ENCODE measurements at regions not wholly inside any gene's neighbourhood (a gene's known extent, or its start where the extent isn't known, plus 50 kb on each side); places are given as distances from the start of the nearest gene placed in this dataset.
"Not testable (repeated sequence)": the region's sequence is repeated elsewhere in the genome, so short reads cannot be mapped to it uniquely, and the experiment has no call there.

DNA sequence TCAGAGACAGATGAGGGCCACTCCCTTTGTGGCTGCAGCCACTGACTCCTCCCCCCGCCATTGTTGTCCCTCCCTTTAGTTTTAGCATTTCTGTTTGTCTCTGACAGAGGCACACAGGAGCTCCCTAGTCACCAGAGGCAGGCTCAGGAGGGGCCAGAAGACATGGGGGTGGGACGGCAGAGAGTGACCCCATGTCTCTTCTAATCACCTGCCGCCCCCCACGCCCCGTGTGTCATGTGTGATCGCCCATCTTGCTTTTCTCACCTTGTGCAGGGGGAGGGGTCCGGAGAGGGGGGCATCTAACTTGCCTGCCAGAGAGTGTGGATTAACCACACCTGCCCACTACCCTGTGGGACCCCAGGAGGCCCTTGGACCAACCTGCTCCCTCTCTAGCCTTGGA lies 246.7 kb upstream of the TP53TG3C start:
- H3K4me3 ChIP-seq (ENCODE audit: low read length); H3K27ac ChIP-seq (ENCODE audit: low read length); H3K9ac ChIP-seq (ENCODE audit: low read length); H3K9me3 ChIP-seq (ENCODE audit: insufficient read depth, low read length); H4K20me1 ChIP-seq (ENCODE audit: insufficient read depth, low read length); H2AFZ ChIP-seq (ENCODE audit: low read depth, low read length); H3K36me3 ChIP-seq (replicated peaks; ENCODE audit: low read depth, low read length); H3K27me3 ChIP-seq (ENCODE audit: low read depth, low read length); H3K4me2 ChIP-seq (ENCODE audit: low read length); H3K79me2 ChIP-seq (ENCODE audit: low read length); H3K4me1 ChIP-seq (ENCODE audit: low read length): not testable (repeated sequence)

DNA sequence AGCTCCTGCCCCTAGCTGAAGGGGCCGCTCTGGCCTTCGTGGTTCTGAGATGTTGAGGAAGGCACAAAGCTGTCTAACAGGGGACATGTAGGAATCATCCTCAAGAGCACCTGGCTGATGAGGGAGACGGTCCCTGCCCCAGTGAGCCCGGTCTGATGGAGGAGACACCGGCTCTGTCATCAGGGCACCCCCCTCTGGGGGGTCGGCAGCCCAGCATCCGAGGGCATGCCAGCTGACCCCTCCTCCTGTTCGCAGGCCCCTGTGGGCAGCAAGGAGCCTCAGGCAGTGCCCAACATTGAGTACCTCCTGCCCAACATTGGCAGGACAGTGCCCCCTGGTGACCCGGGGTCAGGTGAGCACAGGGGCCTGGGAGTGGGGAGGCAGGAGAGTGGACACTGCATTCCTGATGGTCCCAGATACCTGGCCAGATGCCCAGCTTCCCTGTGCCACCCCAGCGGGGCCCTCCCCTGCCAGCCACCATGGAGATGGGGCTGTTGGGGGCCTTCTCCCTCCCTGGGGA lies 247.9 kb upstream of the TP53TG3C start:
- H3K9me3 ChIP-seq (ENCODE audit: insufficient read depth, low read length); H3K4me1 ChIP-seq (ENCODE audit: low read length); H3K4me2 ChIP-seq (ENCODE audit: low read length); H2AFZ ChIP-seq (ENCODE audit: low read depth, low read length); H3K36me3 ChIP-seq (replicated peaks; ENCODE audit: low read depth, low read length); H3K4me3 ChIP-seq (ENCODE audit: low read length); H3K27ac ChIP-seq (ENCODE audit: low read length); H3K79me2 ChIP-seq (ENCODE audit: low read length); H4K20me1 ChIP-seq (ENCODE audit: insufficient read depth, low read length); H3K27me3 ChIP-seq (ENCODE audit: low read depth, low read length); H3K9ac ChIP-seq (ENCODE audit: low read length): not testable (repeated sequence)

DNA sequence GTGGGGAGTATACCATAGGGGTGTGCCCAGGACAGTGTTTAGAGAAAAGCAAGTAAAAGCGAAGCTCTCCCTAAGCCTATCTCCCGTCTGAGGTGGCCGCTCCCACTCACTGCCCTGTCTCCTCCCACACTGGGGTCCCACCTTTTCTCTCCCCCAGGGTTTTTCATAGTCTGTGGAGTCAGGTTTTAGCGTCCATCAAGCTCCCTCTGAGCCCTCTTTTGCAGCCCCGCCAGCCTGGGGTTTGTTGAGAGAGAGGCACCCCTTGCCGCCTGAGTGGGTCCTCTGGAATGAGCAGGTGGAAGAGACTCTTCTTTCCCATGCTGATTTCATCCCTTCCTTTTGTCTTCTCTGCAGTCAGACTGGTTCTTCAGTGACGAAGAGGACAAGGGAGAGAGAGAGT lies 248.7 kb upstream of the TP53TG3C start:
- not testable (repeated sequence) for H4K20me1 ChIP-seq (ENCODE audit: insufficient read depth, low read length); H2AFZ ChIP-seq (ENCODE audit: low read depth, low read length); H3K36me3 ChIP-seq (replicated peaks; ENCODE audit: low read depth, low read length); H3K4me2 ChIP-seq (ENCODE audit: low read length); H3K9ac ChIP-seq (ENCODE audit: low read length); H3K9me3 ChIP-seq (ENCODE audit: insufficient read depth, low read length); H3K79me2 ChIP-seq (ENCODE audit: low read length); H3K4me3 ChIP-seq (ENCODE audit: low read length); H3K27ac ChIP-seq (ENCODE audit: low read length); H3K27me3 ChIP-seq (ENCODE audit: low read depth, low read length); H3K4me1 ChIP-seq (ENCODE audit: low read length)

DNA sequence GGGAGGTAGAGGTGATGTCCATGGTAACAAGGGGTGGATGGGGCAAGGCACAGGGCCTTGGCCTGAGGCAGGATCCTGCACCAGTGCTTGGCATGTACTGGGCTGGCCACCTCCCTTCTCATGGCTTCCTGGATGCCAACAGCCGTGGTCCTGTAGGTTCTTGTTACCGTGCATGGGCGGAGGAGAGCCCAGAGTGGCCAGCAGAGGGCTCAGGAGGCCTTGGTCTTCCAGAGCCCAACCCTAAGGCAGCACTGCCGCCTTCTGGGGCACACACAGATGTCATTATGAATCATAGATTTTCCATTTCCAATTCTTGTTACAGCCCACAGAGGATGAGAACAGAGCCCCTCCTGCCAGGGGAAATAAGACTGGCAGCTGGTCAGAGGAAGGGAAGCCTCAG lies 254.2 kb upstream of the TP53TG3C start:
- H3K4me3 ChIP-seq (ENCODE audit: low read length); H3K9me3 ChIP-seq (ENCODE audit: insufficient read depth, low read length); H3K9ac ChIP-seq (ENCODE audit: low read length); H3K27ac ChIP-seq (ENCODE audit: low read length); H2AFZ ChIP-seq (ENCODE audit: low read depth, low read length); H3K4me2 ChIP-seq (ENCODE audit: low read length); H3K27me3 ChIP-seq (ENCODE audit: low read depth, low read length); H4K20me1 ChIP-seq (ENCODE audit: insufficient read depth, low read length); H3K79me2 ChIP-seq (ENCODE audit: low read length); H3K4me1 ChIP-seq (ENCODE audit: low read length); H3K36me3 ChIP-seq (replicated peaks; ENCODE audit: low read depth, low read length): not testable (repeated sequence)

DNA sequence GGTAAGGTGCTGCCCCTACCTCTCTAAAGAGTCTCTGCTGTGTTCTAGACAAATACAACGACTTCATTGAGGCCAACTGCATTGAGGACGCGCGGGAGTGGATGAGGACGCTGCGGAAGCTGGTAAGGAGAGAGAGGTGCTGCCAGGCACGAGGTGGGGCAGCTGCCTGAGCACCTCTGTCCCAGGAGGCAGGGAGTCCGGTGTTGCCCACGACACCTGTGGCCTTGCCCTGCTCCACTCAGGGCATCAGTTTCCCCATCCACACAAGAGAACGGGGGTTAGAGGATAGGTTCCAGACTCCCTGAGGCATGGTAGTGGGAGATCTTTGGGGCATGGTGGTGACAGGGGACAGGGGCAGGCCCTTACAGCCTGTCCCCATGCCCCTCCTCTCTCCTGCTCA lies 256.1 kb upstream of the TP53TG3C start:
- not testable (repeated sequence) for H4K20me1 ChIP-seq (ENCODE audit: insufficient read depth, low read length); H3K4me2 ChIP-seq (ENCODE audit: low read length); H3K4me3 ChIP-seq (ENCODE audit: low read length); H3K79me2 ChIP-seq (ENCODE audit: low read length); H3K36me3 ChIP-seq (replicated peaks; ENCODE audit: low read depth, low read length); H3K9me3 ChIP-seq (ENCODE audit: insufficient read depth, low read length); H2AFZ ChIP-seq (ENCODE audit: low read depth, low read length); H3K27ac ChIP-seq (ENCODE audit: low read length); H3K4me1 ChIP-seq (ENCODE audit: low read length); H3K9ac ChIP-seq (ENCODE audit: low read length); H3K27me3 ChIP-seq (ENCODE audit: low read depth, low read length)

DNA sequence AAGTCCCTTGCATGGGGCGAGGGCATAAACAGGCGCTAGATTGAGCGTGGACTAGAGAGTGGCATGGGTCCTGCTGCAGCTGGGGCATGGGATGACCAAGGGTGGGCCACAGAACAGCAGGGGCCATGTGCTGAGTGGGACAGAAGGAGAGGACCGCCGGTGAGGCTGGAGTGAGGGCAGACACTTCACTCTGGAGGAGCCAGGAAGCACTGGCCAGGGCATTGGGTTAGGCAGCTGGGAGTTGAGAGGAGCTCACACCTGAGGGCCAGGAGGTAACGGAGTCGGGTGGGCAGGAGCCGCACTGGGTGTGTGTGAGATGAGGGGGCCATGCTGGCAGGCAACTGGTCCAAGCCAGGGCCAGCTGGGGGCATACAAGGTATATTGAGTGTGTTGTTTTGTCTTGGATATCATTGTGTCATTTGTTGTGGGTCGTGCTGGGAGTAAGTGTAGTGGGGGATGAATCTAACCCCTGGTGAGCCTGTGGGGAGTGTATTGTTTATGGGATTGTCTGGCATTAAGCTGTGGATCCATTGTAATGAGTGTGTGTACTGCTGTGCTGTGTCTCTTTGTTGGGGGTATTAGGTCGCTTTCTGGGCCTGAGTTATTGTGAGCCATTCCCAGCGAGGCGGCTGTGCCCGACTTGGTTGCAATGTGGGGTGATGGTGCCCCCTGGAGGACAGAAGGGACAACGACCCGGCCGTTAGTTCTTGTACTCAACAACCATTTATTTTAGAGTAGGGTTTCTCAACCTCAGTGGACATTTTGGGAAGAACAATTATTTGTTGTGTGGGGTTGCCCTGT lies 256.5 kb upstream of the TP53TG3 start:
- not testable (repeated sequence) for H4K20me1 ChIP-seq (ENCODE audit: insufficient read depth, low read length); H3K4me3 ChIP-seq (ENCODE audit: low read length); H3K27ac ChIP-seq (ENCODE audit: low read length); H3K79me2 ChIP-seq (ENCODE audit: low read length); H3K4me1 ChIP-seq (ENCODE audit: low read length); H3K4me2 ChIP-seq (ENCODE audit: low read length); H3K9ac ChIP-seq (ENCODE audit: low read length); H3K27me3 ChIP-seq (ENCODE audit: low read depth, low read length); H3K9me3 ChIP-seq (ENCODE audit: insufficient read depth, low read length); H3K36me3 ChIP-seq (replicated peaks; ENCODE audit: low read depth, low read length); H2AFZ ChIP-seq (ENCODE audit: low read depth, low read length)

DNA sequence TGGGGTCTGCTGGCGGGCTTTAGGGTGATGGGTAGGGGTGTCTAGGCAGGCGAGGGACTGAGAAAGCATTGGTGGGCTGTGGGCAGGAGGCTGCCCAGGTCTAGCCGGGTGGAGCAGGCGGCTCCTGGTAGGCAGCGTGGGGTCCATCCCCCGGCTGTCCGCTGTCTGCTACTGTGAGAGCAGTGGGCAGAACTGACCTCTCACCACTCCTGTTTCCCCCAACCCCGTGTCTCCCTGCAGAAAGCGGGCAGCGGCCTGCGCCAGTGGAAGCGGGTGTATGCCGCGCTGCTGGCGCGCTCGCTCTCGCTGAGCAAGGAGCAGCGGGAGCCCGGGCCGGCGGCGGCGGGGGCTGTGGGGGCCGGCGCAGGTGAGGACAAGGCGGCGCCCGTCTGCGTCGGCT lies 249.2 kb upstream of the TP53TG3 start:
- not testable (repeated sequence) for H2AFZ ChIP-seq (ENCODE audit: low read depth, low read length); H3K27me3 ChIP-seq (ENCODE audit: low read depth, low read length); H3K9me3 ChIP-seq (ENCODE audit: insufficient read depth, low read length); H4K20me1 ChIP-seq (ENCODE audit: insufficient read depth, low read length); H3K79me2 ChIP-seq (ENCODE audit: low read length); H3K36me3 ChIP-seq (replicated peaks; ENCODE audit: low read depth, low read length); H3K27ac ChIP-seq (ENCODE audit: low read length); H3K4me1 ChIP-seq (ENCODE audit: low read length); H3K9ac ChIP-seq (ENCODE audit: low read length); H3K4me3 ChIP-seq (ENCODE audit: low read length); H3K4me2 ChIP-seq (ENCODE audit: low read length)

DNA sequence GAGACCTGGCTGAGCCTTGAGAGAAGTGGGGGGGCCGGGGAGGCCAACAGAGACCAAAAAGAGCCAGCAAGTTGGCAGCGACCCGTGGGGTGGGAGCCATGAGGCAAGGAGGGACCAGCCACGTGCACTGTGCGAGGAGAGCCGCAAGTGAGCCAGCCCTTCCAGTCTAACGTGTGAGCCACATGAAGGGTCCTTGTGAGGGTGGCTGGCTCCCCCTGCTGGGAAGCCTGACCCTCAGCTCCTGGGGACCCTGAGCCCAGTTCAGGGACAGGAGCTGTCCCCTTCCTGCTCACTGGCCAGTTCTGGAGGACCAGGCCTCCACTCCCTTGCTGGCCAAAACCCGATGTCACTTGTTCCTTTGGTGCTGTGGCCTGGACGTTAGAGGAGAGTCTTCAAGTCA lies 246.6 kb upstream of the TP53TG3 start:
- not testable (repeated sequence) for H2AFZ ChIP-seq (ENCODE audit: low read depth, low read length); H3K79me2 ChIP-seq (ENCODE audit: low read length)

More for the DNA sequence above, 246.6 kb upstream of the TP53TG3 start:
- not testable (repeated sequence) for H3K27me3 ChIP-seq (ENCODE audit: low read depth, low read length); H4K20me1 ChIP-seq (ENCODE audit: insufficient read depth, low read length); H3K27ac ChIP-seq (ENCODE audit: low read length); H3K9ac ChIP-seq (ENCODE audit: low read length); H3K36me3 ChIP-seq (replicated peaks; ENCODE audit: low read depth, low read length); H3K9me3 ChIP-seq (ENCODE audit: insufficient read depth, low read length); H3K4me2 ChIP-seq (ENCODE audit: low read length); H3K4me3 ChIP-seq (ENCODE audit: low read length); H3K4me1 ChIP-seq (ENCODE audit: low read length)

Data from OCI-LY3 (cell line).